Pancreas (tissue), 10 donors: ENCODE measurements at regions not wholly inside any gene's neighbourhood (a gene's known extent, or its start where the extent isn't known, plus 50 kb on each side); places are given as distances from the start of the nearest gene placed in this dataset.

Experiments used
- ATAC-seq, 4 donors: fragments of 200-7000 bp; cut with Tn5 transposase; one replicate each; pipeline versions ENCODE4 v1.8.0 to v1.9.1; 2020; ENCODE audit warnings: mild to moderate bottlenecking in 4 of 4, moderate library complexity in 4 of 4
- DNase-seq, 6 donors: peaks; one replicate each; pipeline ENCODE4 v3.0.0-alpha.2; 2020
- FAIRE-seq: peaks from 2 replicates; lab custom pipeline; 2012; peaks lifted over from hg19 to GRCh38; lab: Jason Lieb, UNC
- H3K27ac ChIP-seq, 4 donors: fragments of 200-600 bp; sonication (generic); 1 replicate in 3 of 4; 2 replicates in 1 of 4; pipeline versions ENCODE4 v1.5.0 to v1.8.0; 2020
- H3K27me3 ChIP-seq, 4 donors: fragments of 200-600 bp; one replicate each; pipeline ENCODE4 v1.8.0; 2021
- H3K36me3 ChIP-seq, 3 donors: fragments of 200-600 bp; sonication (generic) in 1 of 3; one replicate each; pipeline versions ENCODE4 v1.5.0 to v1.8.0; 2020 to 2021
- H3K4me1 ChIP-seq, 3 donors: fragments of 200-600 bp; one replicate each; pipeline ENCODE4 v1.8.0; 2021
- H3K4me3 ChIP-seq, 4 donors: fragments of 200-600 bp; sonication (generic) in 2 of 4; one replicate each; pipeline versions ENCODE4 v1.5.0 to v1.8.0; 2020 to 2021
- H3K9me3 ChIP-seq, 4 donors: fragments of 200-600 bp; one replicate each; pipeline ENCODE4 v1.8.0; 2021
- WGBS, 2 donors: extraction: QIAGEN DNeasy Blood & Tissue Kit; methylation state at CpG; one replicate each; pipeline ENCODE4 v1.1.7; 2013; 5-methylcytosine and 5-hydroxymethylcytosine counted together
- intact Hi-C, 3 donors: fragments of 100-400 bp; cut with DNase I; formaldehyde crosslinking; loops; one replicate each; pipeline versions ENCODE4 v1.11.1 to v1.14.2; 2022
- TF ChIP-seq, protein P1 (sequence below), 4 donors: fragments of 200-600 bp; sonication (generic) in 3 of 4; IDR thresholded peaks; one replicate each; pipeline versions ENCODE4 v1.5.0 to v1.8.0; 2021; ENCODE audit warnings: antibody characterized with exemption in 4 of 4
- donor health status: healthy with polysubstance abuse.
- donor health status: DM: no; HTN: no; CAD: no; lungs with moderate emphysema.
- donor health status: DM: no; HTN: no; CAD: no.
- donor health status: control.
- donor health status: control.
- donor health status: Bipolar disorder and iron deficiency.
- donor health status: DM: yes; HTN: yes; CAD: no.
- donor health status: DM: no; HTN: no; CAD: no.
- donor health status: DM: no; HTN: no; CAD: no.
- donor health status: DM: yes; HTN: yes; CAD: no.

DNA sequence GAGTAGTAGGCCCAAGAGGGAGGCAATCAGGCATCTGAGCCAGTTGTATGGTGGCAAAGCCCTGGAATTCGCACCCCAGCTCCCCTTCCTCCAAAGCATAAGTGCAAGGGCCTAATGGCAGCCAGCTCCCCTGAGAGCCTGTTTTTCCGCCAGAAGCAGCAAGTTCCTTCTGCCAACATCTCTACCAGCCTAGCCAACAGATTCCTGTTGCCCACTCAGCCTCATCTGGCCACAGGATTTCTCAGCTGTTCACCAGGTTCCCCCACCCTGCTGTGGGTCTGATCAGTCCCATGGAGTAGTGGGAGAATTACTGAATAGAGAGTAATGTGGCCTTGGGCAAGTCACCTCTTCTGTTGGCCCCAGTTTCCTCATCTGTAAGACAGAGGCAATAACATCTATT lies 186.2 kb upstream of the PDE1C start:
- DNase-seq = no peak

GRCh38 chr7:32255036-32255435 lies 184.8 kb upstream of the PDE1C start:
- Histone ChIP-seq H3K4me1 (no peaks in the 10 kb centered on the region), H3K9me3 (no peaks in the 10 kb centered on the region), H3K36me3 (no peaks in the 10 kb centered on the region), H3K4me3 (no peak overlapping the region), H3K27ac (no peak overlapping the region), H3K27me3 (no peaks in the 10 kb centered on the region)
- DNase-seq (no peak), FAIRE-seq (no peak), ATAC-seq (no peak)
- intact Hi-C loops = no loop called here
- TF ChIP-seq, protein P1, sequence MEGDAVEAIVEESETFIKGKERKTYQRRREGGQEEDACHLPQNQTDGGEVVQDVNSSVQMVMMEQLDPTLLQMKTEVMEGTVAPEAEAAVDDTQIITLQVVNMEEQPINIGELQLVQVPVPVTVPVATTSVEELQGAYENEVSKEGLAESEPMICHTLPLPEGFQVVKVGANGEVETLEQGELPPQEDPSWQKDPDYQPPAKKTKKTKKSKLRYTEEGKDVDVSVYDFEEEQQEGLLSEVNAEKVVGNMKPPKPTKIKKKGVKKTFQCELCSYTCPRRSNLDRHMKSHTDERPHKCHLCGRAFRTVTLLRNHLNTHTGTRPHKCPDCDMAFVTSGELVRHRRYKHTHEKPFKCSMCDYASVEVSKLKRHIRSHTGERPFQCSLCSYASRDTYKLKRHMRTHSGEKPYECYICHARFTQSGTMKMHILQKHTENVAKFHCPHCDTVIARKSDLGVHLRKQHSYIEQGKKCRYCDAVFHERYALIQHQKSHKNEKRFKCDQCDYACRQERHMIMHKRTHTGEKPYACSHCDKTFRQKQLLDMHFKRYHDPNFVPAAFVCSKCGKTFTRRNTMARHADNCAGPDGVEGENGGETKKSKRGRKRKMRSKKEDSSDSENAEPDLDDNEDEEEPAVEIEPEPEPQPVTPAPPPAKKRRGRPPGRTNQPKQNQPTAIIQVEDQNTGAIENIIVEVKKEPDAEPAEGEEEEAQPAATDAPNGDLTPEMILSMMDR (IDR thresholded peaks at IDR 0.05) = no peak
- WGBS, 2 donors = 70 to 75% methylated on average over 6 of the region's 6 CpGs

More for the DNA sequence above, 186.2 kb upstream of the PDE1C start:
- Histone ChIP-seq H3K27ac (no peak overlapping the region), H3K4me3 (no peak overlapping the region), H3K27me3 (no peaks in the 10 kb centered on the region), H3K36me3 (no peaks in the 10 kb centered on the region), H3K9me3 (no peaks in the 10 kb centered on the region), H3K4me1 (no peaks in the 10 kb centered on the region)
- intact Hi-C loops = no loop called here
- FAIRE-seq (no peak), ATAC-seq (no peak)
- TF ChIP-seq, protein P1 (IDR thresholded peaks at IDR 0.05) = no peak
- WGBS, 2 donors = 52 to 59% methylated on average over 2 of the region's 2 CpGs

- no peak for DNase-seq
- no peaks in the 10 kb centered on the region for H3K4me1 ChIP-seq
- WGBS, 2 donors = 91 to 94% methylated on average over 3 of the region's 3 CpGs
- no peaks in the 10 kb centered on the region for H3K36me3 ChIP-seq
- ATAC-seq = no peak
- no peak for FAIRE-seq
- H3K4me3 ChIP-seq = no peak overlapping the region
- intact Hi-C loops = no loop called here
- no peak overlapping the region for H3K27ac ChIP-seq
- H3K9me3 ChIP-seq = no peaks in the 10 kb centered on the region
- TF ChIP-seq, protein P1 (IDR thresholded peaks at IDR 0.05) = no peak
- H3K27me3 ChIP-seq = no peaks in the 10 kb centered on the region
Measured at GRCh38 chr7:32253299-32253698, 183.1 kb upstream of the PDE1C start.

DNA sequence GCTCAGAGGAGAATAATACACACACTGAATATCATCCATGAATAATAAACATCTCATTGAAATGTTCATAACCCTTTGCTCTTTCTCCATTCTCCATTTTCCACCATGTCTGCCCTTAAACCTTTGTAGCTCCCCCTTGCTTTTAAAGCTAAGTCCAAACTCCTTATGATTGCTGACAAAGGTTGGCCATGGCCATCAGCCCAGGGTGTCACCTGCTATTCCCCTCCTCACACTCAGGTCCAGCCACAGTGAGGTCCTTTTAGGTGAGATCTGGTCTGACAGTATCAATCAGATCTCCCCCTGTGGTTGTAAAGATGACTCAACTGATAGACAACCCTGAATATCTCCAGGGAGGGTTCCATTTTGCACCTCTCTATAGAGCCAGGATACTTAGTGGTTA lies 181.5 kb upstream of the PDE1C start:
- H3K27me3 ChIP-seq = no peaks in the 10 kb centered on the region
- no peaks in the 10 kb centered on the region for H3K36me3 ChIP-seq
- TF ChIP-seq, protein P1 (IDR thresholded peaks at IDR 0.05) = no peak
- no peak overlapping the region for H3K4me3 ChIP-seq
- DNase-seq (no peak), FAIRE-seq (no peak), ATAC-seq (no peak)
- H3K9me3 ChIP-seq = no peaks in the 10 kb centered on the region
- H3K27ac ChIP-seq = no peak overlapping the region
- intact Hi-C loops = no loop called here
- no peaks in the 10 kb centered on the region for H3K4me1 ChIP-seq

DNA sequence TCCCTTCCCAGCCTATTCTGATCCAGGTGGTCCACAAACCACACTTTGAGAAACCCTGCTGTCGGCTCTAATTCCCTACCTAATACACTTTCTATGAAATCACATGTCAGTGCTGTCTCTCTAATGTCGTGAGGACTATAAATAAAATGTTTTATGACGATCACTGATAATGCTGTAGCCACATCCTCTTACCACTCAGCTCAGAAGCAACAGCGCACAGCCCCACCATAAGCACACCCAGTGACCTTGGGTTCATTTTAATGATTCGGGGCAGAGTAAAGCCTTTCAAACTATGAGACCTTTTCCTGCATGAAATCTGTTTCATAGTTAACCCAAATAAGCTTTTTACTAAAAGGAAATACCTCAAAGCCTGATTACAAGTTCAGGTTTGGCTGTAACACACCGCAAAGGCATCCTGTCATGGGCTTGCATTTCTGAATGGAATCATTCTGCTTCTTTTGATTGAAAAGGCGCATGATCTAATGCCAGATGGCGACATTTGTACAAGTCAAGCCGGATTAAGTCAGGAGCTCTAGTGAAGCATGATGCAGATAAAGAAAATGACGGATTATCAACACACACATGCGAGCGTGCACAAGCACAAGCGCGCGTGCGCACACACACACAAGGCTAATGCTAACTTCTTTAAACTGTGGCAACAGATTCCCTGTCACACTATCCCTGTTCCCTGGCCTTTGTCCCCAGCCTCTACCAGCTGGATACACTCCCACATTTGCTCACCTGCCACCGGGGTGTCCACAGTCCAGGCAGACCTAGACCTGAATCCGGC lies 180.5 kb upstream of the PDE1C start:
- 43 to 50% methylated on average over 18 of the region's 18 CpGs for WGBS, 2 donors
- FAIRE-seq = no peak
- peak in 1 of 6 donors; percentile 6 for DNase-seq

More for the DNA sequence above, 180.5 kb upstream of the PDE1C start:
- ATAC-seq = peak in 2 of 4 donors; percentile 28 to 66
- no peak overlapping the region for H3K27ac ChIP-seq
- no peak overlapping the region for H3K4me3 ChIP-seq
- H3K36me3 ChIP-seq = no peaks in the 10 kb centered on the region
- TF ChIP-seq, protein P1 (IDR thresholded peaks at IDR 0.05) = no peak
- intact Hi-C loops = no loop called here
- no peaks in the 10 kb centered on the region for H3K27me3 ChIP-seq
- H3K9me3 ChIP-seq = no peaks in the 10 kb centered on the region
- no peaks in the 10 kb centered on the region for H3K4me1 ChIP-seq
